GM21360 (cell line): ENCODE measurements at regions not wholly inside any gene's neighbourhood (a gene's known extent, or its start where the extent isn't known, plus 50 kb on each side); places are given as distances from the start of the nearest gene placed in this dataset.

Experiments
- ATAC-seq: cut with Tn5 transposase; IDR thresholded peaks from one replicate; pipeline ENCODE4 v1.9.1; 2021; ENCODE audit warnings: mild to moderate bottlenecking, moderate library complexity; ENCODE audit not compliant: unreplicated experiment

DNA sequence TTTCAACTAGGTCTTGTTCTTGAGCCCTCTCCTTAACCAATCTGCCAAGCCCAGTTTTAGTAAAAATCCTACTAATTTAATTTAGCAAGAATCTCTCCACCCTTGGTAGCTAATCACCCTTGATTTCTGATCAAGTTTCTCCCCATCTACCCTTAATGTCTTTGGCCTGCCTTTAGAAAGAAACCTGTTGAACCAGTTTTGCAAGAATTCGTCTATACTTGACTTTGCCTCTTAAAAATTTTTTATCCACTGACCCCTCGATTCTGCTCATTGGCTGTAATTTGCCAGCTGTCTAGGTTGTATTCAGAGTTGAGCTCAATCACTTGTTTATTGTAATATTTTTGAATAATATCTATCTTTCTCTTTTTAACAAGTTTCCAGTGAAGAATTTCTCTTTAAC lies 1138.5 kb downstream of the CDH11 start:
- ATAC-seq: no peak

GRCh38 chr16:63982741-63983140 lies 1139.1 kb downstream of the CDH11 start:
- no peak for ATAC-seq

DNA sequence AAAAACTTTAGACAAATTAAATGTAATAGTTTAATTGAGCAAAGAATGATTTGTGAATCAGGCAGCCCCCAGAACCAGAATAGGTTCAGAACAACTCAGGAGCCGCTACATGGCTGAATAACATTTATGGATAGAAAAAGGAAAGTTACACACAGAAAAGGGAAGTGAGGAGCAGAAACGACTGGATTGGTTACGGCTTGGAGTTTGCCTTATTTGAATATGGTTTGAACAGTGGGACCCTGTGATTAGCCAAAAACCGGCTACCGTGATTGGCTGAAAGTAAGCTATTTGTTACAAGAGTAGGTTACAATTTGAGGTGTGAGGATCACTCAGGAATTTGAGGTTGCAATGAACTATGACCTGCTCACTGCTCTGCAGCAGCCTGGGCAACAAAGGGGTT lies 1139.8 kb downstream of the CDH11 start:
- ATAC-seq: no peak

DNA sequence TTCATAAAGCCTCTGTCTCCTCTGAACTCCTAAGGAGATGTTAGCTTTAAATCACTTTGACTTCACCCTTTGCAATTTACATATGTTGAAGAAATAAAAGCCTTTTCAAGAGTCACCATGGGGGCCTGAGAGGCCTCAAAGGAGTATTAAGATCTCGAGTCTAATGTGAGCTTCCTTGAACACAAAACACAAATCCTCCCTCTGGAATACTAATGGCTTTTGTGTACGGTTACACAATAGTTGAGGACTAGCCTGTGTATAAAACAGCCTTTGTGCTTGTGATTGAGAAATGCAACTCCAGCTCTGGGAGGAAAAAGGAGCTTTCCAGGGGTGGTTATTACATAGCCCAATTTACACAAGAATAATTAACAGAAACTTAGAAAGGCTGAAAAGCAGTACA lies 1140.2 kb downstream of the CDH11 start:
- ATAC-seq: no peak

DNA sequence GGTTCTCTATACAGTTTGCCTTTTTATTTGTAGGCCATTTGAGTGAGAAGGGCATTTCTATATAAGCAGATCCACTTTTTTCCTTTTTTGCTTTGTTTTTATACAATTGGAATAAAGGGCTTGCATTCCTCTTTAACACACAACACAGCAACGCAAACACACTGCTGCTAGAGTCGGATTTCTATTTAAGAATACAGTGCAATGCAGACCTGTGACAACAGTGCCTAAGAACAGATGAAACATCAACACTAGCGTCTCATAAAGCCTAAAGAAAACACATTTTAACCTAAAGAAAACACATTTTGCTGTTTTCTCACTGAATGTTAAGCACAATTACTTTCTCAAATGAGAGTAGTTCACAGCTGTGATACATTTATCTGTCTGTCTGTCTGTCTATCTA lies 1141.1 kb downstream of the CDH11 start:
- no peak for ATAC-seq

GRCh38 chr16:63978240-63978639 lies 1143.6 kb downstream of the CDH11 start:
- ATAC-seq: no peak

DNA sequence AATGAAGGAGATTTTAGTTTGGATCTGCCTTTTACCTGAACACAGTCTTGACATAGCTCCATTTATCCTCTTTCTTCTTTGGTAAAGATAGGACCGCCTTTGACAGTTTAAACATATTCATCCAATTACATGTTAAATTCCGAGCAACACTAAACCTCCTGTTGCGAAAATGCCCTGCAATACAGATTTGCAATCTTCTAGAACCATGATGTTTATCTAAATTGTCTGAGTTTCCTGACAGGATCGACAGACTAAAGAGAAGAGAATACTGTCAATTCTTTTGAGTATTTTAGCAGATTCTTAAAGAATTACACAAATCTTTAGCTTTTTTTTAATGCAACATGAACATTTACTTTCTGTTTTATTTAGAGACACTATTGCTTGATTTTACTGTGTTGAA lies 1145.5 kb downstream of the CDH11 start:
- ATAC-seq: no peak

GRCh38 chr16:63975669-63976068 lies 1146.2 kb downstream of the CDH11 start:
- no peak for ATAC-seq

- no peak for ATAC-seq
Measured at GRCh38 chr16:63967966-63968365, 1153.9 kb downstream of the CDH11 start.

DNA sequence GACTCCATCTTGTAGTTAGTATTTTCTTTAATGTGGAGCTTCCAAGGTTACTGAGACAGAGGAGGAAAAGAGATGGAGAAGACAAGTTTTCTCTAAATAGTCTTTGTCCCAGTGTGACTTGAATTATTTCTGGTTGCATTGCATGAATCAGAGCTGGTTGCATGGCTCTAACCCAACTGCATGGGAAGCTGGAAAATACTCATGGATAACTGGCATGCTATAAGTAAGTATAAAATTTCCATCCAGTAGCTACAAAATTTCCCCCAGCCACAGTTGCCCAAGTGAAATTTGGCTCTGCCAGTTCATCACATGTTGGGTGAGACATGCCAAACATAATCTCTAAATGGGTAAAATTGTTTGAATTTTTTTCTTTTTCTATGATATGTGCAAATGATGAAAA lies 1161.5 kb downstream of the CDH11 start:
- no peak for ATAC-seq

GRCh38 chr16:63947022-63947421 lies 1174.8 kb downstream of the CDH11 start:
- no peak for ATAC-seq

DNA sequence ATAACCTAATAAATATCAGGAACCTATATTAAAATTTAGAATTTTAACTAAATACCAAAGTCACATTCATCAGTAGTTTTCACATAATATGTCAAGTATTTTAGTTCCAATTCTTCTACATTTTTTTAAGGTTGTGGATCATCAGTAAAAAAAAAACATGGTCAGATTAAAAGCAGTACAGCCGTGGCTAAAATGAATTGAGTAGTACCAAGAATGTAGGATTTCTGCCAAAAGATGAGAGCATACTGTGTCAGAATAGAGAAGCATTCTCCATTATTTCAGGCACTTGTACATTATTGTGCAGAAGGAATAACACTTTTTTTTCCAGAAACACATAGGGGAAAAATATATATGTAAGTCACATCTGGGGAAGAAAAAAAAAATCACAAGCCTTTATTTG lies 1176.1 kb downstream of the CDH11 start:
- no peak for ATAC-seq

DNA sequence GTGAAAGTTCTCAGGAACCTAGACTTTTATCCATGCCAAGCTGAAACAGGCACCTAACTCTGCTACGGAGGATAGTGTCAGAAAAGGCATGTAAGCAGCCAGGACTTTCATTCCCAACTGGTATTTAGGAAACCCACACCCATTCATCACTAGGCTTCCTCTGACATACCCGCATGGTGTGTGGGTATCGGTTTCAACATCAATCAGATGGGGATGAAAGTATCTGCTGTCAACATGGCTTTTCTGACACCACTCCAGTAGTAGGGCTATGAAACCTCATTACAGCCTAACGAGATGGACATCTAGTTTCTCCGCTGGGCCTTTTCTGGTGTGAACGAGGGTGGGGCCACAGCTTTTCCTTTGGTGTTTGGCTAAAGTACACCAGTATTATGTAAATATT lies 1178.3 kb downstream of the CDH11 start:
- no peak for ATAC-seq

DNA sequence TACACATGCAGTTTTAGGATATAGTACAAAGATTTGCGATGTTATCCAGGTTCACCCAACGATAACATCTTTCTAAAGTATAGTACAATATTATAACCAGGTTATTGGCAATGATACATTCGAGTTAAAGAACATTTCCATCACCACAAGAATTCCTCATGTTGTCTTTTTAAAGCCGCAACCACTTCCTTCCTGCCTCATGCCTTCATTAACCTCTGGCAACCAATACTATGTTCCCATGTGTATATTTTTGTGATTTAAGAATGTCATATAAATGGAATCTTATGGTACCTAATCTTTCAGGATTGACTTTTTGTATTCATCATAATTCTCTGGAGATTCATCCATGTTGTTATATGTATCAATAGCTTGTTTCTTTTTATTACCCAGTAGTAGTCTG lies 1183.2 kb downstream of the CDH11 start:
- no peak for ATAC-seq

DNA sequence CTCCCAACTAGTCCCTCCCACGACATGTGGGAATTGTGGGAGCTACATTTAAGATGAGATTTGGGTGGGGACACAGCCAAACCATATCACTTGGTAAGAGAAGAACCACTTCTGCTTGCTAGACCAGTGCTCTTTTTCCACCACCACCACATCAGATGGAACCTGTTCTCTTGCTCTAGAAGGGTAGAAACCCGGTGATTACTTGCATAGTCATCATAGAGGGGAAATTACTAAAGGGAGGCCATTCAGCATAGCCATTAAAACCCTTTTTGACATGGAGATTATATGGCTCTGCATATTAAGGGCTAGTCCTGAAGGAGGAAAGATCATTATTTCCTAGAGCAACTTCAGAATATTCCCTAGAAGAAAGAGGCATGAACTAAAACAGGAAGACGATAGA lies 1188.0 kb downstream of the CDH11 start:
- no peak for ATAC-seq

DNA sequence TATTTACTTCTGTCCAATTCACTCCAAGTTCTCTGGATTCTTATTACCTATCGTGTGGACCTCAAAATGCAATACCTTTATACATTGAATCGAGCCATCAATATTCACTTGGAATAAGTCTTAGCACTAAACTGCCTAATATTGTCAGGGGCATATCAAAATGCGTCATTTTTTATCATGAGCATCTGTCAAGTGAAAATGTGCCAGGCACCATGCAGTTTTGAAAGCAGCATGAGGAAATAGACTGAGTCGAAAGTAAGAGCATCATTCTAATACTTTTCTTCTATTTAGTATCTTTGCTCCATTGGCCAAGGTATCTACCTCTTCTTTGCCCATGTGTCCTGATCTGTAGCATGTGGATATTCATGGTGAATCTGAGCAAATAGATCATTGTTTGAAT lies 1193.4 kb downstream of the CDH11 start:
- ATAC-seq: no peak

- ATAC-seq: no peak
Measured at GRCh38 chr16:63925221-63925620, 1196.6 kb downstream of the CDH11 start.

DNA sequence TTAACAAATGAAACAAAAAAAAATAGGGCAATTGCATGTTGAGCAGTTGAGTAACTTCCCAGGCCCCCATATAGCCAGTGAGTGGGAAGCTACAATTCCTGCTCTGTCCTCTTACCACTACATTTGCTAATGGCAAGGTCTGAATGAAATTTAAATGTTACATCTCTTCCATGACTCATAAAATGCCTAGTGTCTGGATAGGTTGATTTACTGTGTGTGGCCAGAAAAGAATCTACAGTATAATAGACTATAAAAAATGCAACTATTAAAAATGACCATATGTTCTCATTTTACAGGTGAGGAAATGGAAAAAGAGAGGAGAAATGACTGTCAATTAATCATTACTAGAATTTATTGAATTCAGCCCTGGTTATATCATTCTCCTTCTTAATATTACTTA lies 1199.3 kb downstream of the CDH11 start:
- no peak for ATAC-seq

DNA sequence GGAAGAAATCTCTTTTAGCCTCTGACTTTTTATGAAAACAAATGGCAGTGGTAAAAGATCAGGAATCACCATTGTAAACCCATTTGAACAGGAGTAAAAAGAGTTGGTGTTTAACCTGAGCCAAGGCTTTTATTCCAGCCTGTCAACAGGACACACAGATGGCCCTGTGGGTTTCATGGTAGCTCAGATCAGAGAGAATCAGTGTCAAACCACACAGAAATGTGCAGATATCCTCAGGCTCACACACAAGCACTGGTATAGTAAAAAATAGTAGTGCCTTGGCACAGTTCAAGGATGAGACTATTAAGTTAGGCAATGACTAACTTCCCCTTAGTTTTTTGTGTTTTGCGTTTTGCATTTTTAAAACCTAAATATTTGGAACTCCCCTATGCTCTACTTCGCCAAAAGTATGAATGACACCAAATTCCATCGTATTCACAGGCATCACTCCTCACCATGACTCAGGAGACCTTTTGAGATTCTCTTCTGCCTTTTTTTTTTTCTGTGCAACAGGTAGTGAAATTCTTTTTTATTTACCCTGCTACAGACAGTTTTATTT lies 1200.0 kb downstream of the CDH11 start:
- ATAC-seq: no peak

- ATAC-seq: no peak
Measured at GRCh38 chr16:63913290-63913689, 1208.6 kb downstream of the CDH11 start.

DNA sequence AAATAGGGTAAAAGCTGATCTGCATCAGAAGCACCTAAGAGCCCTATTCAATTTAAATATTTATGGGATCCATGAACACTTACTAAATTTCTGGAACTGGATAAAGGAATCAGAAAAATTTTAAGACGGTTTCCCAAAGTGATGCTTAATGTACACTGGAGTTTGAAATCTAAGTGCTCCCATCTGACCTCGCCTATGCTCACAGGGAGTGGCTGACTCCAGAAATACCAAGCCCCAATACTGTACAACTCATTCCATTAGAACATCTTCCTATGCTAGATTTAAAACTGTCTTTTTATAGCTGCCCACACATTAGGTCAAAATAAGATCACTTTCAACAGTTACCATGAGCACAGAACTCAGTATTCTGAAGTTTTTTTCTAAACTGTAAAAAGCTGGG lies 1214.6 kb downstream of the CDH11 start:
- ATAC-seq: no peak

DNA sequence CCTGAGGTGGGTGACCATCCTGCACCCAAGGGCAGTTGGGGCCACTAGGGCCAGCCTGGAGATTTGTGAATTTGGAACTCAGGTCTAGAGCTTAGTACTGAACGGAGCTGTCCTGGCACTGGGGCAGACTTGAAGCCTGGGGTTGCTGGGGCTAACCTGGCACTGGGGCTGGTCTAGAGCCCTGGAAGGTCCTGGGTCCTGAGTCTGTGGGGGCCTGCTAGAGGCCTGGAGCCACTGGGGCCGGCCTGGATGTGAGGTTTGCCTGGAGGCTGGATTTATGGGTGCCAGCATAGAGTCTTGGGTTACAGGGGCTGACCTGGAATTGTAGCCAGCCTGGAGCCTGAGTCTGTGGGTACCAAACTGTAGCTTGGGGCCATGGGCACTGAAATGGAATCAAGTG lies 1216.9 kb downstream of the CDH11 start:
- ATAC-seq: no peak

DNA sequence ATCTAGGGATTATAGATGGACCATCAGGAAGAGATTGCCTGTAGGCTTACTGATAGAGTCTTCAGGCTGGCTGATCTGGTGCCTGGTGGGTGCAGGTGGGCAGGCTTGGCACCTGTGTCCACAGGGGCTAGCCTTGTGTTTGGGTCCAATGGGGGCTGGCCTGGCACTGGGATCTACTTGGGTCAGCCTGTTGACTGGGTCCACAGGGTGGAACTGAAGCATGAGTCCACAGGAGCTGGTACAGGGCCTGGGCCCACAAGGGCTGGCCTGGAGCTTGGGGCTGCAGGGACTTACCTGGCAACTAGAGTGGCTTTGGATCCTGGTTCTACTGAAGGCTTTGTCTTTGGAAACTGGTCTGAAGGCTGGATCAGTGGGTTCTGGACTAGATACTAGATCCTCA lies 1217.7 kb downstream of the CDH11 start:
- ATAC-seq: no peak
